WTC11 (cell line): ENCODE measurements at regions not wholly inside any gene's neighbourhood (a gene's known extent, or its start where the extent isn't known, plus 50 kb on each side); places are given as distances from the start of the nearest gene placed in this dataset.
A peak's percentile ranks its signal among the peaks of the same experiment; 100 is the strongest.

Experiments used
- ATAC-seq: fragments of 200-7000 bp; cut with Tn5 transposase; 2 replicates; pipeline ENCODE4 v1.10.0; 2021; ENCODE audit warnings: mild to moderate bottlenecking, moderate library complexity
- CTCF ChIA-PET: fragments of 300-600 bp; sonication (Branson Sonifier 250); formaldehyde crosslinking; loops from one replicate; lab custom pipeline; 2021; ENCODE audit warnings: antibody characterized with exemption; lab: Charles Lee
- POLR2A ChIA-PET: fragments of 350-600 bp; sonication (Branson Sonifier 250); formaldehyde crosslinking; loops from one replicate; lab custom pipeline; 2021; ENCODE audit warnings: antibody characterized with exemption; lab: Charles Lee
- DNase-seq: peaks from one replicate; pipeline ENCODE4 v3.0.0; 2021; ENCODE audit warnings: low spot score
- H3K27ac Mint-ChIP-seq: 2 replicates; pipeline ENCODE4 v1.8.0; 2021; ENCODE audit warnings: mixed read lengths
- H3K27me3 Mint-ChIP-seq: 2 replicates; pipeline ENCODE4 v1.8.0; 2021; ENCODE audit warnings: low read depth, mild to moderate bottlenecking, moderate library complexity, mixed read lengths
- H3K36me3 Mint-ChIP-seq: 2 replicates; pipeline ENCODE4 v1.8.0; 2021; ENCODE audit warnings: mixed read lengths
- H3K4me1 Mint-ChIP-seq: 2 replicates; pipeline ENCODE4 v1.8.0; 2022; ENCODE audit warnings: mixed read lengths
- H3K4me3 Mint-ChIP-seq: 2 replicates; pipeline ENCODE4 v1.8.0; 2021; ENCODE audit warnings: mild to moderate bottlenecking, moderate library complexity, mixed read lengths
- H3K9me3 Mint-ChIP-seq: 2 replicates; pipeline ENCODE4 v1.8.0; 2021; ENCODE audit warnings: mixed read lengths
- ATF1 ChIP-seq: sonication (generic); formaldehyde crosslinking; IDR thresholded peaks from 2 replicates; pipeline ENCODE4 v1.8.1; 2023; ENCODE audit warnings: mild to moderate bottlenecking, moderate library complexity, missing genetic modification reagents
- CBFB ChIP-seq: sonication (generic); formaldehyde crosslinking; IDR thresholded peaks from 2 replicates; pipeline ENCODE4 v1.8.1; 2022; ENCODE audit warnings: mild to moderate bottlenecking, low read depth, missing genetic modification reagents
- CDX4 ChIP-seq: fragments of 250-450 bp; sonication (Bioruptor Pico); IDR thresholded peaks from 2 replicates; pipeline ENCODE4 v1.9.0; 2021; ENCODE audit warnings: moderate library complexity, mild to moderate bottlenecking, inconsistent platforms, borderline replicate concordance
- CREM ChIP-seq: sonication (generic); formaldehyde crosslinking; IDR thresholded peaks from 2 replicates; pipeline ENCODE4 v1.8.1; 2022; ENCODE audit warnings: mild to moderate bottlenecking, missing genetic modification reagents, moderate library complexity
- EMX1 ChIP-seq: fragments of 250-450 bp; sonication (Bioruptor Pico); IDR thresholded peaks from 2 replicates; pipeline ENCODE4 v1.8.0; 2021; ENCODE audit warnings: mild to moderate bottlenecking
- ESRRA ChIP-seq: sonication (generic); formaldehyde crosslinking; IDR thresholded peaks from 2 replicates; pipeline ENCODE4 v1.8.1; 2022; ENCODE audit warnings: mild to moderate bottlenecking, missing genetic modification reagents, borderline replicate concordance
- FOXJ3 ChIP-seq: sonication (generic); formaldehyde crosslinking; IDR thresholded peaks from 2 replicates; pipeline ENCODE4 v1.9.0; 2021; ENCODE audit warnings: missing genetic modification reagents, mild to moderate bottlenecking, borderline replicate concordance
- FOXP4 ChIP-seq: sonication (generic); formaldehyde crosslinking; IDR thresholded peaks from 2 replicates; pipeline ENCODE4 v1.8.0; 2022; ENCODE audit warnings: mild to moderate bottlenecking, missing genetic modification reagents
- HMGXB4 ChIP-seq: sonication (generic); formaldehyde crosslinking; IDR thresholded peaks from 2 replicates; pipeline ENCODE4 v1.8.1; 2023; ENCODE audit warnings: mild to moderate bottlenecking, moderate library complexity, missing genetic modification reagents
- IRF2 ChIP-seq: sonication (generic); formaldehyde crosslinking; IDR thresholded peaks from 2 replicates; pipeline ENCODE4 v1.8.0; 2022; ENCODE audit warnings: low read depth, missing genetic modification reagents, borderline replicate concordance
- MAX ChIP-seq: sonication (generic); formaldehyde crosslinking; IDR thresholded peaks from 2 replicates; pipeline ENCODE4 v1.8.0; 2022; ENCODE audit warnings: mild to moderate bottlenecking, missing genetic modification reagents
- MXD4 ChIP-seq: fragments of 250-450 bp; sonication (Bioruptor Pico); IDR thresholded peaks from 2 replicates; pipeline ENCODE4 v1.8.0; 2021; ENCODE audit warnings: mild to moderate bottlenecking, moderate library complexity, borderline replicate concordance
- NR3C1 ChIP-seq: sonication (generic); formaldehyde crosslinking; conservative IDR thresholded peaks from 2 replicates; pipeline ENCODE4 v1.8.1; 2023; ENCODE audit warnings: low read depth, mild to moderate bottlenecking, missing genetic modification reagents
- SMAD4 ChIP-seq: sonication (generic); formaldehyde crosslinking; IDR thresholded peaks from 2 replicates; pipeline ENCODE4 v1.8.0; 2022; ENCODE audit warnings: mild to moderate bottlenecking, missing genetic modification reagents
- SOX15 ChIP-seq: fragments of 250-450 bp; sonication (Bioruptor Pico); IDR thresholded peaks from 2 replicates; pipeline ENCODE4 v1.9.0; 2021; ENCODE audit warnings: mild to moderate bottlenecking
- USF1 ChIP-seq: sonication (generic); formaldehyde crosslinking; IDR thresholded peaks from 2 replicates; pipeline ENCODE4 v1.8.0; 2022; ENCODE audit warnings: mild to moderate bottlenecking, missing genetic modification reagents
- ZNF219 ChIP-seq: sonication (generic); formaldehyde crosslinking; IDR thresholded peaks from 2 replicates; pipeline ENCODE4 v1.8.0; 2023; ENCODE audit warnings: missing genetic modification reagents, mild to moderate bottlenecking, borderline replicate concordance
- ZNF263 ChIP-seq: sonication (generic); formaldehyde crosslinking; IDR thresholded peaks from 2 replicates; pipeline ENCODE4 v1.8.1; 2022; ENCODE audit warnings: low read depth, mild to moderate bottlenecking, moderate library complexity, missing genetic modification reagents
- ZSCAN18 ChIP-seq: fragments of 250-450 bp; sonication (Bioruptor Pico); IDR thresholded peaks from 2 replicates; pipeline ENCODE4 v2.1.2; 2022; ENCODE audit warnings: mild to moderate bottlenecking, moderate library complexity

- Mint-ChIP-seq H3K9me3 (peaks cover 3% of the 10 kb centered on the region; the same call in 1 of the 2 replicates), H3K4me1 (no peaks in the 10 kb centered on the region), H3K4me3 (no peak overlapping the region), H3K27me3 (no peaks in the 10 kb centered on the region; the same call in 1 of the 2 replicates), H3K36me3 (no peaks in the 10 kb centered on the region), H3K27ac (no peak overlapping the region)
- ATAC-seq: peak; percentile 88
- no peak for TF ChIP-seq ATF1 (CRISPR knock-in tag)
- no peak for TF ChIP-seq IRF2 (CRISPR knock-in tag)
- no peak for TF ChIP-seq FOXJ3 (CRISPR knock-in tag)
- TF ChIP-seq FOXP4 (CRISPR knock-in tag): no peak
- TF ChIP-seq HMGXB4 (CRISPR knock-in tag): no peak
- TF ChIP-seq USF1 (CRISPR knock-in tag): no peak
- TF ChIP-seq CBFB: no peak
- no peak for TF ChIP-seq ZNF219 (CRISPR knock-in tag)
- no peak for TF ChIP-seq MAX (CRISPR knock-in tag)
- no peak for TF ChIP-seq ZSCAN18
- TF ChIP-seq SMAD4: no peak
- no peak for TF ChIP-seq NR3C1
- no peak for TF ChIP-seq MXD4 (CRISPR knock-in tag)
- DNase-seq: peak; percentile 23
- POLR2A ChIA-PET: no interaction called here
- CTCF ChIA-PET: no interaction called here
Observed at GRCh38 chr4:98828801-98829200, 100.1 kb downstream of the EIF4E start.

GRCh38 chr4:98827661-98828060 is 101.3 kb downstream of the EIF4E start:
- TF ChIP-seq ESRRA (CRISPR knock-in tag) (no peak), CREM (no peak), CDX4 (CRISPR knock-in tag) (no peak), ZNF263 (CRISPR knock-in tag) (no peak), SOX15 (CRISPR knock-in tag) (no peak), EMX1 (no peak), ZSCAN18 (no peak)
- TF ChIP-seq, all 79 proteins: peak for 0
- Mint-ChIP-seq H3K36me3 (no peaks in the 10 kb centered on the region), H3K4me1 (no peaks in the 10 kb centered on the region), H3K4me3 (no peak overlapping the region), H3K27me3 (no peaks in the 10 kb centered on the region; the same call in 1 of the 2 replicates), H3K9me3 (peaks cover 3% of the 10 kb centered on the region; the same call in 1 of the 2 replicates), H3K27ac (no peak overlapping the region)
- ChIA-PET CTCF (no interaction called here), POLR2A (no interaction called here)
- no peak for ATAC-seq
- DNase-seq: no peak
